ENCODE measurements at regions not wholly inside any gene's neighbourhood (a gene's known extent, or its start where the extent isn't known, plus 50 kb on each side); places are given as distances from the start of the nearest gene placed in this dataset.

GRCh38 chr3:75342425-75342824, 321.7 kb upstream of the FRG2C start:
- no peak for FAIRE-seq
- no peak for TF ChIP-seq BCLAF1 (IDR thresholded peaks at IDR 0.05)
- TF ChIP-seq RB1 (IDR thresholded peaks at IDR 0.05; ENCODE audit: borderline replicate concordance), result no peak
- TF ChIP-seq IKZF2 (IDR thresholded peaks at IDR 0.05), result no peak
- TF ChIP-seq IRF3 (IDR thresholded peaks at IDR 0.05), result no peak
- TF ChIP-seq IKZF1 (conservative IDR thresholded peaks at IDR 0.05), result no peak
- TF ChIP-seq ZBTB11 (CRISPR knock-in tag; IDR thresholded peaks at IDR 0.05), result no peak
- no peak for TF ChIP-seq ZNF24 (IDR thresholded peaks at IDR 0.05)
- TF ChIP-seq JUND (IDR thresholded peaks at IDR 0.05; ENCODE audit: low read depth, low read length), result no peak
- TF ChIP-seq POLR2AphosphoS5 (IDR thresholded peaks at IDR 0.05; ENCODE audit: low read length), result no peak
- TF ChIP-seq ZNF592 (IDR thresholded peaks at IDR 0.05), result no peak
- no peak for TF ChIP-seq TCF12 (IDR thresholded peaks at IDR 0.05; ENCODE audit: low read depth, low read length)
- TF ChIP-seq SMAD1 (IDR thresholded peaks at IDR 0.05; ENCODE audit: low read depth, partially characterized antibody), result no peak
- TF ChIP-seq MYC (IDR thresholded peaks at IDR 0.05; ENCODE audit: insufficient read depth, insufficient read length, insufficient replicate concordance, low read length, severe bottlenecking), result no peak

More at GRCh38 chr3:75342425-75342824, 321.7 kb upstream of the FRG2C start:
- Histone ChIP-seq H3K4me1 (ENCODE audit: control insufficient read depth, insufficient read depth, low read length) (0 out of 2 replicates have a peak, but pooled peaks cover 4% of the 10 kb centered on the region), H3K27ac (ENCODE audit: control insufficient read depth, insufficient read depth) (no peak overlapping the region), H3K4me2 (ENCODE audit: control insufficient read depth, insufficient read depth) (no peak overlapping the region), H4K20me1 (ENCODE audit: control insufficient read depth, insufficient read depth) (no peaks in the 10 kb centered on the region), H3K9ac (ENCODE audit: control insufficient read depth, insufficient read depth, low read length) (no peak overlapping the region), H3K27me3 (replicated peaks in 1 of 2; ENCODE audit: control insufficient read depth in 2 of 2, insufficient read depth in 2 of 2, low read length in 1 of 2) (no peaks in the 10 kb centered on the region), H3K9me3 (replicated peaks; ENCODE audit: control insufficient read depth, insufficient read depth, low read length) (no peaks in the 10 kb centered on the region), H3K4me3 (no peak overlapping the region), H3K79me2 (ENCODE audit: control insufficient read depth, insufficient read depth, low read length) (no peaks in the 10 kb centered on the region), H2AFZ (ENCODE audit: control insufficient read depth, low read depth, low read length) (no peak overlapping the region), H3K36me3 (ENCODE audit: control insufficient read depth in 2 of 2, insufficient read depth in 2 of 2, low read length in 1 of 2) (no peaks in the 10 kb centered on the region)
- no TSS peak for BruUV-seq (replicated peaks)
- POLR2A ChIA-PET, result no interaction called here
- in situ Hi-C loops (cut with MboI), result no loop called here
- CTCF ChIA-PET, result interaction anchor here (0.9 kb wide), 1 partner anchor 87 kb away, joined by 3 read pairs; no protein-coding TSS in a partner anchor
- intact Hi-C loops (cut with micrococcal nuclease; ENCODE audit: unreplicated experiment), result no loop called here
- ATAC-seq, result no peak
- DNase-seq (ENCODE audit: low read depth, low spot score), result no peak
- SMC1A ChIA-PET (ENCODE audit: uncharacterized antibody, unreplicated experiment), result no interaction called here
- 82% methylated on average over 3 of the region's 5 CpGs for WGBS (ENCODE audit: insufficient coverage, insufficient replicate concordance, low lambda C conversion rate, missing lambda C conversion rate)
- RAD21 ChIA-PET (ENCODE audit: unreplicated experiment), result no interaction called here

All from GM12878 (cell line).